ENCODE measurements at regions not wholly inside any gene's neighbourhood (a gene's known extent, or its start where the extent isn't known, plus 50 kb on each side); places are given as distances from the start of the nearest gene placed in this dataset.

DNA sequence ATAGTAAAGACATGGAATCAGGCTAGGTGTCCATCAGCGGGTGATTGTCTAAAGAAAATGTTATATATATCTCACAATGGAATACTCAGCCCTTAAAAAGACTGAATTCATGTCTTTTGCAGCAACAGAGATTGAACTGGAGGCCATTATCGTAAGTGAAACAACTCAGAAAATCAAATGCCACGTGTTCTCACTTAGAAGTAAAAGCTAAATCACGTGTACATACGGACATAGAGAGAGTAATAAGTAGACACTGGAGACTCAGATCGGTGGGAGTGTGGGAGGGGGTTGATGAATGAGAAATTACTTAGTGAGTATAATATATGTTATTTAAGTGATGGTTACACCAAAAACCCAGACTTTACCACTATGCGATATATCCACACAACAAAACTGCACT, 266.3 kb upstream of the PPFIA2 start:
- TF ChIP-seq CTCF (IDR thresholded peaks at IDR 0.05) (no peak), ZFX (IDR thresholded peaks at IDR 0.05; ENCODE audit: borderline replicate concordance) (no peak)

All from 22Rv1 (cell line).